Ramos (cell line): ENCODE measurements at regions not wholly inside any gene's neighbourhood (a gene's known extent, or its start where the extent isn't known, plus 50 kb on each side); places are given as distances from the start of the nearest gene placed in this dataset.
"Not testable (repeated sequence)": the region's sequence is repeated elsewhere in the genome, so short reads cannot be mapped to it uniquely, and the experiment has no call there.

Experiments used
- in situ Hi-C: fragments of 300-500 bp; cut with MboI; formaldehyde crosslinking; loops from one replicate; pipeline ENCODE4 v1.14.3; 2022; ENCODE audit warnings: low sequenced_read_pairs; ENCODE audit not compliant: unreplicated experiment

GRCh38 chr14:54010981-54011380 lies 54.4 kb upstream of the BMP4 start:
- in situ Hi-C loops, result no loop called here

DNA sequence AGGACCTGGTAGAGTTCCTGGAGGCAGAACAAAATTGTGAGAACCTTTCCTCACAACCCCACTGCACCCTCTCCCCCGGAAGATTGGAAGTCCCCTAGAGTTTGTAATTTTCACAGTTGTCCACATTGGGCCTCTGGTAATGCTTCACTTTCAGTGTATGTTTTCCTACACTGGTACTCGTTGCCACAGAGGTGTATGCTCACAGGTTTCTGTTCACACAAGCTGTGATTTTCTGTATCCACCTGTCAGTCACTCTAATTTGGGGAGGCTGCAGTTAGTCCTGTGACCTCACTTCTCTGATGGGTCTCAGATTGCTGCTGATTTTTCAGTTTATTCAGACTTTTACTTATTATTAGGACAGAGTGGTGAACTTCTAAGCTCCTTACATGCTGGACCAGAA lies 66.4 kb upstream of the BMP4 start:
- in situ Hi-C loops, result no loop called here

GRCh38 chr14:54025661-54026060 lies 69.0 kb upstream of the BMP4 start:
- in situ Hi-C loops, result no loop called here

DNA sequence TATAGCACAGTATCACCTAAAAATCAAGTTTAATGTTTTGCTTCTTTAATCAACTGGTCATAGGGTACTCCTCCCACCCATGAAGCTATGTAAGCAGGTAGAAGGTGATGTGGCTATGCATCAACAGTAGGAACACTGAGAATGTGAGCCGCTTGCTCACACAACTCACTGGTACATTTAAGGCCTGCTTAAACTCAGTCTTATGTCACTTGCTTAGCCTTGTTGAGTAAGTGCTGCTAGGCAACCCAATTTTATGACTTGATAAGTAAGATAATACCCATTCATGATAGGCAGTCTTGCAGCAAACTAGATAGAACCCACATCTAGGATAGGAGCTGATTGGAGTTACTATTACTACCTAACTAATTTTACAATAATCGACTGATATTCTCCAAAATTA lies 70.0 kb upstream of the BMP4 start:
- in situ Hi-C loops, result no loop called here

DNA sequence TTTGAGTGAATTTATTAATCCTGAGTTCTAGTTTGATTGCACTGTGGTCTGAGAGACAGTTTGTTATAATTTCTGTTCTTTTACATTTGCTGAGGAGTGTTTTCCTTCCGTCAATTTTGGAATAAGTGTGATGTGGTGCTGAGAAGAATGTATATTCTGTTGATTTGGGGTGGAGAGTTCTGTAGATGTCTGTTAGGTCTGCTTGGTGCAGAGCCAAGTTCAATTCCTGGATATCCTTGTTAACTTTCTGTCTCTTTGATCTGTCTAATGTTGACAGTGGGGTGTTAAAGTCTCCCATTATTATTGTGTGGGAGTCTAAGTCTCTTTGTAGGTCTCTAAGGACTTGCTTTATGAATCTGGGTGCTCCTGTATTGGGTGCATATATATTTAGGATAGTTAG lies 74.4 kb upstream of the BMP4 start:
- in situ Hi-C loops, result not testable (repeated sequence)

- in situ Hi-C loops, result not testable (repeated sequence)
These were observed 76.7 kb upstream of the BMP4 start for GRCh38 chr14:54033285-54033684.

DNA sequence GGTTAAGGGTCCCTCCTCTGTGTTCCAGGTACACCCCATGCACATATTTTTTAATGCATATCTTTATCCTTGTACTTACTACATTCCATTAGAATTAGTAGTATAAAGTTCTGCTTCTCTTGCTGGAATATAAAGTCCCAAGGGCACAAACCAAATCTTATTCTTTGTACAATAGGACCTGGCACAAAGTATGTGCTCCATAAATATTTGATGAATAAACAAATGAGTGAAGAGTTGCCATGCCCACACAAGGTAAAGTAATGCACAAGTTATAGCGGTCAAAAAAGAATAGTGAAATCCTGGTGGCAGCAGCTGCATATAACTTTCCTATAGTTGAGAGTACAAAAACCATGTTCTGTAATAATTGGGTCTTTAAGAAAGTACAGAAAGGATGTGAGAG lies 82.1 kb upstream of the BMP4 start:
- in situ Hi-C loops, result no loop called here

GRCh38 chr14:54039311-54039710 lies 82.7 kb upstream of the BMP4 start:
- in situ Hi-C loops, result no loop called here

DNA sequence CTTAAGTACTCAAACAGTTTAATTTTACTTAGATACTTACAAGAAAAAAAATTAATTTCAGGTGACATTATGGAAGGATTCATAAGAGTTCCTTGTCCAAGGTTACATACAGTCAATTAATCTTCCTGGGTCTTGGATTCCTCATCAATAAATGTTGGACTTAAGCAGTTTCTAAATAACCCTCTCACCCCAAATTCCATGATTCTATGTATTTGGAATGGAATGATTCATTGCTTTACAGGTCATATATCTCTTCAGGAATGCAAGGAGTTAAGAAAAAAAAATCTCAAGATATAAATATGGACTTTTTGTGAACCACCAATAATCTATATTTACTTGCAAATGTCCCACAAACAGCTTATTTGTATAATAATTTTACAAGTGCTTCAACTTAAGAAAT lies 84.2 kb upstream of the BMP4 start:
- in situ Hi-C loops, result no loop called here

- in situ Hi-C loops, result no loop called here
These were observed 89.6 kb upstream of the BMP4 start for GRCh38 chr14:54046250-54046649.

- in situ Hi-C loops, result no loop called here
These were observed 91.2 kb upstream of the BMP4 start for GRCh38 chr14:54047645-54048308.

DNA sequence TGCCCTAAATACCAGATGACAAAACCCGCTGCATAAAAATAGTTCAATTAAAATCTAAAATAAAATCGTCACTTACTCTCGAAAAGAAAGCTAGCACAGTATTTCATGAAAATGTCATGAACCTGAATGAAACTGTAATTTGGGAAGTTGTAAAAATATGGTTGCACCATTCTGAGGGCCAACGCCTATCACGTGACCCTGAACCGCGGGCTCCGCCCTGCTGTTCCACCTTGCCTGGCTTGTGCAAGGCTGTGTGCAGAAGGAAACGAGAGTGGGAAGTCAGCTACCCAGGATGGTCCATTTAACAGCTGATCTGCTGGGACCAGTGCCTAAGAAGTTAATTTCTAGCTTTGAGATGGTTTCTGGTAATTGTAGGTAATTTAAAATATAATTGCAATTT lies 91.7 kb upstream of the BMP4 start:
- in situ Hi-C loops, result no loop called here

GRCh38 chr14:54048736-54049135 lies 92.1 kb upstream of the BMP4 start:
- in situ Hi-C loops, result no loop called here

DNA sequence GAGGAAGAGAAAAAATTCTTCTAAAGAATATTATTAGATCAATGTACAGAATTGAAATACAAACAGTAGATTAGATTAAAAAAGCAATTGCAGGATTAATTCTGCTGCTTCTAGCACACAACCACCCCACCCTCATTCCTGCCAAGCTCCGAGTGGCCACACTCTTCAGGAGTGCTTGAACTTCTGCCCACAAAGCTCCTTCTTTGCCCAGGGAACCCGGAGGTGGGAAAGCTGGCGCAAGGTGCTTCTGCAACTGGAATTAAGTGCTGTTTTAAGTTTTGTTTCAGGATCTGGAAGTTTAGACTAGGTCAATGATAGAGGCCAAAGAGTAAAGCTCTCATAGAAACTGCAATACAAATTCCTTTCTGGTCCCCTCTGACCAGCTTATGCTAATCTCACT lies 94.1 kb upstream of the BMP4 start:
- in situ Hi-C loops, result no loop called here

GRCh38 chr14:54052696-54053385 lies 96.2 kb upstream of the BMP4 start:
- in situ Hi-C loops, result no loop called here

GRCh38 chr14:54053386-54053745 lies 96.7 kb upstream of the BMP4 start:
- in situ Hi-C loops, result no loop called here

DNA sequence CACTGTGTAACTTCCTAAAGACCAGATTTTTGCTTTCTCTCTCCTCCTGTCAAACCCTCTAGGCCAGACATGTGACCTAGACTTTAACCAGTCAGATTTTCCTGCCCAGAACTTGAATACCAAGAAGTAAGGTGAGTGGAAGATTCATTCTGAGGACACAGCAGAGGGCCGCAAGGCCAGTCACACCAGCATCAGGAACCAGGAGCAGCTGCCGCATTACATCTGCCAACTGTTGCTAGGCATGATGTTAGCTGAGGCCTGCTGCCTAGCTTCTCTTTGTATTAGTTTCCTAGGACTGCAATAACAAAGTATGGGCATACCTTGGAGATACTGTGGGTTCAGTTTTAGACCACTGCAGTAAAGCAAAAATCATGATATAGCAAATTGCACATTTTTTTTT lies 101.9 kb upstream of the BMP4 start:
- in situ Hi-C loops, result no loop called here

DNA sequence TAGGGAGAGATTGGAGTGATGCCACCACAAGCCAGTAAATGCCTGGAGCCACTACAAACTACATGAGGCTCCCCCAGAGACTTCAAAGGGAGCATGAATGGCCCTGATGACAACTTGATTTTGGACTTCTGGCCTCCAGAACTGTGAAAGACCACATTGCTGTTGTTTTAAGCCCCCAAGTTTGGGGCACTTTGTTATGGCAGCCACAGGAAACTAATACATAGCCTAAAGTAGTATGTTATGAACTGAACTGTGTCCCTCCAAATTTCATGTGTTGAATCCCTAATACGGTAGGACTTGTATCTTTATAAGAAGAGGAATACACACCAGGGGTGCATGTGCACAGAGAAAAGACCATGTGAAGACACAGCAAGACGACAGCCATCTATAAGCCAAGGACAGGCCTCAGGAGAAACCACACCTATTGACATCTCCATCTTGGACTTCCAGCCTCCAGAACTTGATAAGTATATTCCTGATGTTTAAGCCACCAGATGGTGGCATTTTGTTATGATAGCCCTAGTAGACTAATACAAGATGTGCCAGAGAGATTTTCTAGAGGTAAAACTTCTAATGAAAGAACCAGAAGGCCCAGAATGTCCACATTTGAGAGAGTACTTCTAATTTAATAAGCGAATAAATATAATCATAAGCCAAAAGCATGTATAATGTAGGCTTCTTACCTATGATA lies 127.1 kb upstream of the BMP4 start:
- in situ Hi-C loops, result no loop called here

DNA sequence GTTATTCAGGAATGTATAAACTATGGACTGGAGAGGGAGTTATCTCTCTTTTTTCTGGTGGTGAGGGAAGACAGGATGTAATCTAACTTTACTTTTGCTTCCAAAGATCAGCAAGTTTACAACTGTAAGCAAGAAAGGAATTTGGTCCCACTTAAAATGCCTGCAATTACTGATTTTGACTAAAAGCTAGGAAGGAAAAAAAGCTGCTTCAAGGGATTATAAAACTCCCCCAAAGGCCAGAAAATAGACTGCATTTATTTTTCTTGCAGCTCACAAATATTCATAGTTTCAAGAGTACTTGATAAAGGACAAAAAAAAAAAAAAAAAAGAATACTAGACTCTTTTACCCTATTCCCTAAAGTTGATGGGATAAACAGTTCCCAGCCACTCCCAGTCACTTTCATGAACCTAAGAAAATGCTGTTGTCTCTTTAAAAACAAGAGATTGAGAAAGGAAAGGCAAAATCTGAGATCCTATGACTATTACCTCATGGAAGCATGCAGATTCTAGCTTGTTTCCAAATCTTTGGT lies 128.7 kb upstream of the BMP4 start:
- in situ Hi-C loops, result no loop called here

- in situ Hi-C loops, result no loop called here
These were observed 129.2 kb upstream of the BMP4 start for GRCh38 chr14:54085841-54086240.

GRCh38 chr14:54086767-54087166 lies 130.1 kb upstream of the BMP4 start:
- in situ Hi-C loops, result no loop called here
